Peyer's patch (tissue), 4 donors: ENCODE measurements at regions not wholly inside any gene's neighbourhood (a gene's known extent, or its start where the extent isn't known, plus 50 kb on each side); places are given as distances from the start of the nearest gene placed in this dataset.

ENCODE experiments used
- DNase-seq, 3 donors: peaks; one replicate each; pipeline ENCODE4 v3.0.0-alpha.2; 2017 to 2019
- H3K27ac ChIP-seq, 4 donors: fragments of 200-600 bp; sonication (generic); one replicate each; pipeline ENCODE4 v1.5.1; 2016 to 2019
- H3K27me3 ChIP-seq, 2 donors: fragments of 200-600 bp; sonication (generic); one replicate each; pipeline ENCODE4 v1.5.1; 2019
- H3K36me3 ChIP-seq, 3 donors: fragments of 200-600 bp; sonication (generic); one replicate each; pipeline ENCODE4 v1.5.1; 2016 to 2019
- H3K4me1 ChIP-seq, 4 donors: fragments of 200-600 bp; sonication (generic); one replicate each; pipeline ENCODE4 v1.5.1; 2016 to 2019
- H3K4me3 ChIP-seq, 4 donors: fragments of 200-600 bp; sonication (generic); 1 replicate in 3 of 4; 2 replicates in 1 of 4; pipeline ENCODE4 v1.5.1; 2016 to 2019; ENCODE audit warnings: mild to moderate bottlenecking in 1 of 4
- H3K9me3 ChIP-seq, 4 donors: fragments of 200-600 bp; sonication (generic); one replicate each; pipeline ENCODE4 v1.5.1; 2016 to 2019; ENCODE audit warnings: mild to moderate bottlenecking in 1 of 4
- CTCF ChIP-seq, 6 experiments: fragments of 450-650 bp in 4 of 6; fragments of 200-600 bp in 2 of 6; sonication (generic) in 1 of 6; IDR thresholded peaks; one replicate each; pipeline ENCODE4 v1.5.1; 2017 to 2019; ENCODE audit warnings: antibody characterized with exemption in 6 of 6, mild to moderate bottlenecking in 3 of 6, moderate library complexity in 1 of 6
- POLR2A ChIP-seq, 2 donors: fragments of 450-650 bp; IDR thresholded peaks; one replicate each; pipeline ENCODE4 v1.5.1; 2017; ENCODE audit warnings: antibody characterized with exemption in 2 of 2, mild to moderate bottlenecking in 2 of 2, moderate library complexity in 2 of 2

DNA sequence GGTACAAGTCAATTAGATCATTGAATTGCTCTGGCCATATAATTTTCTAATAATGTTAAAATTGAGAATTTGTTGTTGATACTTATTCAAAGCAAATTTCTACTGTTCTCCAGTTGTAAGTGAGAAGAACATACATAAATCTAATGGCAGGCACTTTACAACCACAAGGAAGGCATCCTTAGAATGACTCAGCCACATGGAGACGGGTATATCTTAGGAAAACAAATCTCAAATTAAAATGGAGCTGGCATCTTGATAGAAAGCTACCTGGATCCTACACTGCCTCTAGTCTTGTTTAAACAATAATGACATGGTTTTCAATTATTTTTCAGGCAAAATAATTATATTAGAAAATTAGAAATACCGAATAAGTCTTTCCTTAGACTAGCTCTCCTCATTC lies 1183.7 kb upstream of the SORCS1 start:
- TF ChIP-seq CTCF (IDR thresholded peaks at IDR 0.05), result no peak
- no peak for TF ChIP-seq POLR2A (IDR thresholded peaks at IDR 0.05)
- Histone ChIP-seq H3K36me3 (no peaks in the 10 kb centered on the region), H3K4me3 (no peak overlapping the region), H3K27ac (no peak overlapping the region), H3K9me3 (no peaks in the 10 kb centered on the region), H3K4me1 (no peaks in the 10 kb centered on the region), H3K27me3 (no peaks in the 10 kb centered on the region)
- no peak for DNase-seq

DNA sequence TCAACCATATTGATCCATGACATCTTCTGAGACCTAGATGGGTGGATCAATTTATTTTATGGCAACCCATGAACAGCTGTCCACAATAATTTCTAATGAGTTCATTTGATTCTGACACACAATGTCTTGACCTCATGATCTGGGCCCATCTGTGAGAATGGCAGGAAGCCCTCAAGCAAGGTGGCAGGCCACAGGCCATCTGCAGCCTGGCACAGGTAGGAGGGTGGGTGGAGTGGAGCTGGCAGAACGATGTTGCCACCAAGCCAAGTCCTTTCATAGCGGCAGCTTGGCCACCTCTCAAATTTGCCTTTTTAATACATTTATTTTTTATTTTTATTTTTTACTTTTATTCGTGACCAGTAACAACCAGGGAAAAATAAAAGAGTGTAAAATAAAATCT lies 1181.6 kb upstream of the SORCS1 start:
- no peak for TF ChIP-seq POLR2A (IDR thresholded peaks at IDR 0.05)
- no peak for TF ChIP-seq CTCF (IDR thresholded peaks at IDR 0.05)
- Histone ChIP-seq H3K27ac (no peak overlapping the region), H3K36me3 (no peaks in the 10 kb centered on the region), H3K4me3 (no peak overlapping the region), H3K27me3 (no peaks in the 10 kb centered on the region), H3K9me3 (no peaks in the 10 kb centered on the region), H3K4me1 (no peaks in the 10 kb centered on the region)
- no peak for DNase-seq

DNA sequence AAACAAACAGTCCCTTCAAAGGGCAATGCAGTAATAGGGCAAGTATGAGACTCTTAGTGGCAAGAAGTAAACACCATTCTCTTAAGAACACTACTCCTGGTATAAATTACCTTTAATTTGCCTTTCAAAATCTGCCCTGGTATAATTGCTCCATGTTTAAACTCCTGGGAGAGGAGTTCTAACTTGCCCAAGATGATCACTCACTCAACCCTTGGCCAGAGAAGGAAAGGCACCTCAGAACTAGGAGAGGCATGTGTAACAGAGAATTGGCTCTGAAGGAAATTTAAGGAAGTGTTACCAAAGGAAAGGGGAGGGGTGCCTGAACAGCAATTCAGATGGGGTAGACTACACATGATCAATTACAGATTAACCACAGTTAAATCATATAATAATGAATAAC lies 1173.6 kb upstream of the SORCS1 start:
- no peak overlapping the region for H3K27ac ChIP-seq
- no peak for TF ChIP-seq CTCF (IDR thresholded peaks at IDR 0.05)
- TF ChIP-seq POLR2A (IDR thresholded peaks at IDR 0.05), result no peak
- H3K4me1 ChIP-seq, result no peaks in the 10 kb centered on the region
- no peak for DNase-seq
- no peak overlapping the region for H3K4me3 ChIP-seq
- no peaks in the 10 kb centered on the region for H3K27me3 ChIP-seq
- no peaks in the 10 kb centered on the region for H3K36me3 ChIP-seq
- no peaks in the 10 kb centered on the region for H3K9me3 ChIP-seq

GRCh38 chr10:108336836-108337235 lies 1172.3 kb upstream of the SORCS1 start:
- H3K9me3 ChIP-seq, result no peaks in the 10 kb centered on the region
- no peak for TF ChIP-seq CTCF (IDR thresholded peaks at IDR 0.05)
- TF ChIP-seq POLR2A (IDR thresholded peaks at IDR 0.05), result no peak
- no peaks in the 10 kb centered on the region for H3K36me3 ChIP-seq
- H3K4me1 ChIP-seq, result no peaks in the 10 kb centered on the region
- DNase-seq, result no peak
- H3K4me3 ChIP-seq, result no peak overlapping the region
- H3K27ac ChIP-seq, result no peak overlapping the region
- H3K27me3 ChIP-seq, result no peaks in the 10 kb centered on the region

DNA sequence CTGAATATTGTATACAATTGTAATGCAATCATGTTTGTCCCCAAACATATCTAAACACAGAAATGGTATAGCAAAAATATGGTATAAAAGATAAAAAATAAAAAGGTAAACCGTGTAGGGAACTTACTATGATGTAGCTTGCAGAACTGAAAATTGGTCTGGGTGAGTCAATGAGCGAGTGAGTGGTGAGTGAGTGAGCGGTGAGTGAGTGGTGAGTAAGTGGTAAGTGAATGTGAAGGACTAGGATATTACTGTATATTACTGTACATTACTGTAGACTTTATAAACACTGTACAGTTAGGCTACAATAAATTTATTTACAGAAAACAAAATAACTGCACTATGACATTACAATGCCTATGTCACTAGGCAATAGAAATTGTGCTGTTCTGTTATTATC lies 1163.2 kb upstream of the SORCS1 start:
- TF ChIP-seq POLR2A (IDR thresholded peaks at IDR 0.05), result no peak
- TF ChIP-seq CTCF (IDR thresholded peaks at IDR 0.05), result no peak
- H3K4me3 ChIP-seq, result no peak overlapping the region
- no peaks in the 10 kb centered on the region for H3K36me3 ChIP-seq
- no peak for DNase-seq
- no peaks in the 10 kb centered on the region for H3K4me1 ChIP-seq
- no peaks in the 10 kb centered on the region for H3K27me3 ChIP-seq
- H3K9me3 ChIP-seq, result no peaks in the 10 kb centered on the region
- H3K27ac ChIP-seq, result no peak overlapping the region

DNA sequence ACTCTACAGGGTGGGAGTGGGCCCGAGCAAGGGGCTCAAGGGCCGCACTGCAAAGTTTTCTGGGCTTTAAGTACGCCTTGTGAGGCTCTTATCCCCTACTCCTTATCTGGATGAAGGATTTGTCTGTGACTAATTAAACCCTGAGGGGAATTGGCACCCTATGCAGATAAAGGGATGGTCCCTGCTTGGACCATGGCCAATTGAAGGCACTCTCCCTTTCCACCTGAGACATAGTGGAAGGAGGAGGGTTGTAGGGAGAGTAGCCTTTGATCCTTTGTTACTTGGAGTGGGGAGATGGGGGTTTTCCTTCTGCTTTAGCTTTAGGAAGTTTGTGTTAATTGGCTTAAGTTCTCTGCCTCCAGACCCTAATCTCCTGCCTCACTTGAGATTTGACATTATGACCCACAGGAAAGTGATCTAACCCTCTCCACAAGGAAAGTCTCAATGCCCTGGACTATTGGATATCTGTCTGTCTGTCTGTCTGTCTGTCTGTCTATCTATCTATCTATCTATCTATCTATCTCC lies 1158.8 kb upstream of the SORCS1 start:
- Histone ChIP-seq H3K27ac (no peak overlapping the region), H3K36me3 (no peaks in the 10 kb centered on the region), H3K4me1 (no peaks in the 10 kb centered on the region), H3K4me3 (no peak overlapping the region), H3K9me3 (no peaks in the 10 kb centered on the region), H3K27me3 (no peaks in the 10 kb centered on the region)
- TF ChIP-seq CTCF (IDR thresholded peaks at IDR 0.05), result no peak
- TF ChIP-seq POLR2A (IDR thresholded peaks at IDR 0.05), result no peak
- DNase-seq, result no peak
